Nephron (organoid): ENCODE measurements at regions not wholly inside any gene's neighbourhood (a gene's known extent, or its start where the extent isn't known, plus 50 kb on each side); places are given as distances from the start of the nearest gene placed in this dataset.

Experiments used
- H3K27ac Mint-ChIP-seq, 3 experiments: 2 replicates each; pipeline ENCODE4 v1.8.0; 2020; ENCODE audit warnings: mixed read lengths in 3 of 3, mild to moderate bottlenecking in 2 of 3, moderate library complexity in 1 of 3
- H3K27me3 Mint-ChIP-seq: 2 replicates; pipeline ENCODE4 v1.8.0; 2021; ENCODE audit warnings: low read depth, mild to moderate bottlenecking, moderate library complexity, mixed read lengths
- H3K36me3 Mint-ChIP-seq: 2 replicates; pipeline ENCODE4 v1.8.0; 2020; ENCODE audit warnings: low read depth, mixed read lengths
- H3K4me1 Mint-ChIP-seq: 2 replicates; pipeline ENCODE4 v1.8.0; 2020; ENCODE audit warnings: mixed read lengths
- H3K4me3 Mint-ChIP-seq, 3 experiments: 2 replicates each; pipeline ENCODE4 v1.8.0; 2020; ENCODE audit warnings: mild to moderate bottlenecking in 3 of 3, mixed read lengths in 3 of 3, moderate library complexity in 2 of 3
- H3K9me3 Mint-ChIP-seq: 2 replicates; pipeline ENCODE4 v1.8.0; 2020; ENCODE audit warnings: mixed read lengths
- TF ChIP-seq, protein P1 (sequence below), 3 experiments: fragments of 200-600 bp; sonication (generic); IDR thresholded peaks; one replicate each; pipeline ENCODE4 v1.5.0; 2021; ENCODE audit warnings: antibody characterized with exemption in 3 of 3; ENCODE audit not compliant: unreplicated experiment in 3 of 3

DNA sequence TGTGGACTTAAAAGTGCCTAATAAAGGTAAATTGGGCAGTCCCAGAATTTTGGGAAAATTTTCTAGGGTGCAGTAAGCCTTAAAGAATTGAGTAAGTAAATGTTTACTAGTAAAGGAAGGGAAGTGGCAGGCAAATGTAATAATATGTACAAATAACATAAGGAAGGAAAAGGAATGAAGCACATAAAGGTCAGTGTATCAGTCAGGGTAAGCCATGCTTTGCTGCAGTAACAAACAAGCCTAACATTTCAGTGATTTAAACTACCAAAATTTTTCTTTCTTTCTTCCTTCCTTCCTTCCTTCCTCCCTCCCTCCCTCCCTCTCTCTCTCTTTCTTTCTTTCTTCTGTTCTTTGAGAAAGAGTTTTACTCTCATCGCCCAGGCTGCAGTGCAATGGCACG is 117.5 kb downstream of the HAO1 start:
- Mint-ChIP-seq H3K36me3 (no peaks in the 10 kb centered on the region), H3K9me3 (no peaks in the 10 kb centered on the region), H3K4me1 (no peaks in the 10 kb centered on the region), H3K27me3 (no peaks in the 10 kb centered on the region), H3K4me3 (no peak overlapping the region), H3K27ac (no peak overlapping the region)
- TF ChIP-seq, protein P1, sequence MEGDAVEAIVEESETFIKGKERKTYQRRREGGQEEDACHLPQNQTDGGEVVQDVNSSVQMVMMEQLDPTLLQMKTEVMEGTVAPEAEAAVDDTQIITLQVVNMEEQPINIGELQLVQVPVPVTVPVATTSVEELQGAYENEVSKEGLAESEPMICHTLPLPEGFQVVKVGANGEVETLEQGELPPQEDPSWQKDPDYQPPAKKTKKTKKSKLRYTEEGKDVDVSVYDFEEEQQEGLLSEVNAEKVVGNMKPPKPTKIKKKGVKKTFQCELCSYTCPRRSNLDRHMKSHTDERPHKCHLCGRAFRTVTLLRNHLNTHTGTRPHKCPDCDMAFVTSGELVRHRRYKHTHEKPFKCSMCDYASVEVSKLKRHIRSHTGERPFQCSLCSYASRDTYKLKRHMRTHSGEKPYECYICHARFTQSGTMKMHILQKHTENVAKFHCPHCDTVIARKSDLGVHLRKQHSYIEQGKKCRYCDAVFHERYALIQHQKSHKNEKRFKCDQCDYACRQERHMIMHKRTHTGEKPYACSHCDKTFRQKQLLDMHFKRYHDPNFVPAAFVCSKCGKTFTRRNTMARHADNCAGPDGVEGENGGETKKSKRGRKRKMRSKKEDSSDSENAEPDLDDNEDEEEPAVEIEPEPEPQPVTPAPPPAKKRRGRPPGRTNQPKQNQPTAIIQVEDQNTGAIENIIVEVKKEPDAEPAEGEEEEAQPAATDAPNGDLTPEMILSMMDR (IDR thresholded peaks at IDR 0.05; ENCODE audit: unreplicated experiment in 3 of 3) = no peak

GRCh38 chr20:7828437-7828836 is 111.8 kb downstream of the HAO1 start:
- TF ChIP-seq, protein P1 (IDR thresholded peaks at IDR 0.05; ENCODE audit: unreplicated experiment in 3 of 3) = no peak
- no peaks in the 10 kb centered on the region for H3K36me3 Mint-ChIP-seq
- H3K27me3 Mint-ChIP-seq = no peaks in the 10 kb centered on the region
- H3K9me3 Mint-ChIP-seq = peaks cover 2% of the 10 kb centered on the region
- H3K27ac Mint-ChIP-seq = no peak overlapping the region
- no peak overlapping the region for H3K4me3 Mint-ChIP-seq
- no peaks in the 10 kb centered on the region for H3K4me1 Mint-ChIP-seq

GRCh38 chr20:7829031-7829430 is 111.2 kb downstream of the HAO1 start:
- H3K4me1 Mint-ChIP-seq = no peaks in the 10 kb centered on the region
- H3K27me3 Mint-ChIP-seq = no peaks in the 10 kb centered on the region
- no peaks in the 10 kb centered on the region for H3K36me3 Mint-ChIP-seq
- no peak overlapping the region for H3K4me3 Mint-ChIP-seq
- peaks cover 3% of the 10 kb centered on the region for H3K9me3 Mint-ChIP-seq
- TF ChIP-seq, protein P1 (IDR thresholded peaks at IDR 0.05; ENCODE audit: unreplicated experiment in 3 of 3) = no peak
- no peak overlapping the region for H3K27ac Mint-ChIP-seq

GRCh38 chr20:7829776-7830175 is 110.5 kb downstream of the HAO1 start:
- Mint-ChIP-seq H3K9me3 (peaks cover 3% of the 10 kb centered on the region), H3K27me3 (no peaks in the 10 kb centered on the region), H3K36me3 (no peaks in the 10 kb centered on the region), H3K27ac (no peak overlapping the region), H3K4me3 (no peak overlapping the region), H3K4me1 (no peaks in the 10 kb centered on the region)
- TF ChIP-seq, protein P1 (IDR thresholded peaks at IDR 0.05; ENCODE audit: unreplicated experiment in 3 of 3) = no peak
